ENCODE measurements at regions not wholly inside any gene's neighbourhood (a gene's known extent, or its start where the extent isn't known, plus 50 kb on each side); places are given as distances from the start of the nearest gene placed in this dataset.

DNA sequence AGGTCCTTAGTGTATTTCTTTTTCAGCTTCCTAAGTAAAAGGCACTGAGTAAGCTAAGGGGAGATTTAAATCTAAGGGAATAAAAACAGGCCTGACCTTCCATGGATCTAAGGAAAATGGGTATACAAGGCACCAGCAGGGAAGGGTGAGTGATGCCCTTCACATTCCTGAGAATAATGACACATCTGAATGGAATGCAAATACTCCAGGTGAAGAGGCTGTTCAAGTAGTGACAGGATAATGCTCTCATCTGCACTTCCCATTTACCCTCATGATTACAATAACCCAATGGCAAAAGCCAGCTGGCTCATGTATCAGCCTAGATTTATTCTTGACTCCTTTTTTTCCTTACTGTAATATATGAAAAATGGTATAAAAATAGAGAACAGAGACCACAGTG is 216.2 kb upstream of the ACTBL2 start:
- no peak for DNase-seq (ENCODE audit: low read depth in 4 of 4, low spot score in 3 of 4)

DNA sequence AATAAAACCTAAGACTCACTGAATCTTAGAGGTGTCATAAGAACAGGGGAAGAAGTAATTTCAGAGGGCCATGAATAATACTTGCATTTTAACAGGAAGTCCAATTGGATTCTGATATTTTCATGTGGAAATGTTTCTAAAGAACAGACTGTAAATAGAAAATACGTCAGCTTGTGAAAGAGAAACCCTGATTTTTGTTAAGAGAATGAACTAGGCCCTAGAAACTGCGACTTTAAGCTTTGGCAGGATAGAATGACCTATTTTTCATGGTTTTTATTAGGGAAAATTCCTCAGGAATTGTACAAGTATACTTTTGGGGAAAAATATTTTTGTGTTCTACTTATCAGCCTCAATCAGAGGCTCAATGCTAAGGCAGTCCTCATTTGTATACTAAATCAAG is 215.5 kb upstream of the ACTBL2 start:
- no peak for DNase-seq (ENCODE audit: low read depth in 4 of 4, low spot score in 3 of 4)

DNA sequence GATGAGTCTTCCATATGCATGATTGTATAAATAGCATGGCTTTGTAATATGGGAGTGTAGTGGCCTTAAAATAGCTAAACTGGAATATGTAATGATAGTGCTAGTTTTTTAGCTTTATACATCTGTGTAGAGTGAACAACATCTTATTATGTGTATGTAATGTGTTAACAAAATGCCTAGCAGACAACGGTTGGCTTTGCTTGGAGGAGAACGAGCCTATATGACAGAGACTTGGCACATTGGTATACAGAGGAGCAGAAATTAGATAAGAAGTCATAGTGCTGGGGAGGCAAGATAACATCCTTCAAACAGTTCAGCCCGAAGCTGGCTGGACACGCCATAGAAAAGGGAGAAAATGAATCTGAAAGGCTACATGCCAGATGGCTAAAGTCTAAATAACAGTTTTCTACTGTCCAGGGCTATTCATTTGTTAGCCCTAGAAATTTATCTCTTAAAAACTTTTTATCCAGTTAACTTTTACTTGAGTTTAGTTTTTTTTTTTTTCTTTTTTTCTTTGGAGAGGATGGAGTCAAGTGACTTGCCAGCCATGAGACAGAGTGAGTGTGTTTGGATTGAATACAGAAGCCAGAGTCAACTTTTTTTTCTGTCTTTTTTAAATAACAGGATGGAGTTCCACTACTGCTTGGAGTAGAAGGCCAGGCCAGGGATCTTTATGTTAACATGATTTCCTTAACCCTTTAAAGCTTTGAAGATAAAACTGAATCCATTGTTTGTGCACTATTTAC is 214.4 kb upstream of the ACTBL2 start:
- DNase-seq (ENCODE audit: low read depth in 4 of 4, low spot score in 3 of 4) = no peak

GRCh38 chr5:57696389-57696769 is 213.8 kb upstream of the ACTBL2 start:
- DNase-seq (ENCODE audit: low read depth in 4 of 4, low spot score in 3 of 4) = no peak

DNA sequence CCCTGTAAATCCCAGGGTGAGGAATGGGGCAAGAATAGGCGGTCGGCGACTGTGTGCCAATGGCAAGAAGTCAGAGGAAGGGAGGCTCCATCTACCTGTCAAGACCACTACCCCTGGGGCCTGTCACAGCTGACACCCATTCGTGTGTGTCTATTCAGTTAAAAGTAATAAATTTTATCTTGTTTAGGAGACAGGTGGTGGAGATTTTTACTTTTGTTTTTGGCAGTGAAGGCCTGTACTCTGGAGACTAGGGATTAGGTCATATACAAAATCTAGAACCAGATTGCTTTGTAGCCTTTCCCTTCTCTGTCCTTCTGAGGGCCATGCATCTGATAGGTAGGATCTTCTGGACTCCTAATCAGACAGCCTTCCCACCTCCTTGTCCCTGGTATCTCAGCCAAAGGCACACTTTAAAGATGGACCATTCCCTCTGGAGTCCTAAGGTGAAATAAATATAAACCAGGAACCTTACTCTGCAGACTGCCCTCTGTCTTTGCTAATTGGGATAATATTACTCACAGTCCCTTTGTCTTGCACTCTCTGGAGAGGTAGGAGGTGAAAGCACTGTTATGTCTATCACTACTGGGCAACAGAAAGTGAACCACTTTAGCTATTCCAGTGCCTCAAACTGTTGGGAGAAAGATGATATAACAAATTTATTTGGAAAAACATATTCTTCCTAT is 213.2 kb upstream of the ACTBL2 start:
- no peak for DNase-seq (ENCODE audit: low read depth in 4 of 4, low spot score in 3 of 4)

DNA sequence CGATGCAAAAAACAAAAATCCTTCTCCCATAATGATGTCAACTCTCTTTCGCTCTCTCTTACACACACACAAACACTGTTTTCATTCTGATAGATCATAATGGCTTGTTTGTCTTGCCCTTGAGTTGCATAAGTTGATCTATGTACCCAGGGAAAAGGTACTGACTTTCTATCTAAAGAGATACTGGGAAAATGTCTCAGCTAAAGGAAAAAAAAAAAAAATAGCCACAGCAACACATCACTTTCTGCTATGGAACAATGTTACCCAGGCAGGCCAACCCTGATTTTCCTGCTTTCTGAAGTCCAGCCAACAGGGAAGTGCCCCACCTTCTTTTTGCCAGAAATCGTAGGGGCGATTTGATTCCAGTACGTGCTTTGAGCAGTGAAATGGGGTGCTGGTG is 212.6 kb upstream of the ACTBL2 start:
- no peak for DNase-seq (ENCODE audit: low read depth in 4 of 4, low spot score in 3 of 4)

GRCh38 chr5:57693488-57694305 is 211.1 kb upstream of the ACTBL2 start:
- DNase-seq (ENCODE audit: low read depth in 4 of 4, low spot score in 3 of 4) = no peak

- DNase-seq (ENCODE audit: low read depth in 4 of 4, low spot score in 3 of 4) = no peak
These were observed 210.2 kb upstream of the ACTBL2 start for GRCh38 chr5:57692582-57693487.

DNA sequence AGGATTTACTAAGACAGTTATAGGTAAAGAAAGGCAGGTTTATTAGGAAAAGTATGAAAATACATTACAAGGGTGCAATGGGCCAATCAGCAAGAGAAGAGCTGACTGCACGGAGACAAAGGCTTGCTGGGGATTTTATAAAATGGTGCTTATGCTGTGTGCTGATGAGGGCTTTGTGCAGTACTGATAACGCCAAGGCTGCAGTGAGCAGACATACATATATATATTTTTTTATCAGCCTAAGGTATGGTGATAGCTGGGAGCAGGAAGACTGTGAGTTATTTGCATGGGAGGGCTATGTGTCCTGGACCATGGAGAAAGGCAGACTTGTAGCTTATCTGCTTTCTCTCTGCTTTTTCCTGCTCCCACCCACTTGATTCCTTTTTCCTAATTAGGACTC is 208.1 kb upstream of the ACTBL2 start:
- no peak for DNase-seq (ENCODE audit: low read depth in 4 of 4, low spot score in 3 of 4)

DNA sequence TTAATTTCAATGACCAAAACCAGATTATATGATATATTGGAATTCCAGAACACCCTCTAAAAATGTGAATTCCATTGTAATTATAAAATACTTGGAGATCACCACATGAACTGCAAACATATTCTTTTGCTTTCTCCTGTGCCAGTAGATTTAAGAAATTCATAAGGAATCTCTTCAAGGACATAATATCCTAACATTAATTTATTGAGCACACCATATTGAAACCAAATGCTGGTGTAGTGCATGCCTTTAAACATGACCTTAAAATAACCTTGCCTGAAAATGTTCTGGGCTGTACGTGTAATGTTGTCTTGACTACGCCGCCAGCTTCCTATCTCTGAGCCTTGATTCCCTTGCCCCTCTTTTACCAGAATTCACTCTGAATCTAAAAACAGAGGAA is 205.0 kb upstream of the ACTBL2 start:
- DNase-seq (ENCODE audit: low read depth in 4 of 4, low spot score in 3 of 4) = no peak

DNA sequence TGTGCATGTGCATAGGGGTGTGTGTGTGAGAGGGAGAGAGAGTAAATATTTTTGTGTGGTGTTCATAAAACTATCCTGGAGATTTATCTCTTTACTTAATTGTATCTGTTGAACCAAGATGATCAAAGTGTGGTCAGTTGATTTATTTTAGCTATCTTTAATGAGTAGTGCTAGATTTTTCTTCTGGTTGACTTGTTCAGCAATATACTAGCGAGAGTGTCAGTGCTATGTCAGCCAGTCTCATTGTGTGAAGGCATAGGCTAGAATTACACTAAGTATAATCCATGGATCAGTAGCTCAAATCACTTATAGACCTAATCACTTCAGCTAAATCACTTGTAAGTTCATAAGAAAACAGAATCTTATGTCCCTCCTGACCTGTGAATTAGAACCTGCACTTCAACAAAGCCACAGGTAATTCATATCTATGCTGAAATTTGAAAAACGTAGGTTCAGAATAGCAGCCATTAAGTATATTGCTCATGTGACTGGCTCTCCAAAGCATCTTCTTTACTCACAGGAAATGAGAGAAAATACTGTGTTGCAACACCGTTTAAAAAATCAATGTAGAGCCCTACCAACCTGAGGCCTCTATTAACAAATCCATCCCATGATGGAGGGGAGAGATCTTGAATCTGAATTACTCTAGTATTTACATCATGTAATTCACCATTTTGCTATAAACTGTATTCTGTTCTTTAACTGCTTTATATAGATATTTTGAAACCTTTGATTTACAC is 203.1 kb upstream of the ACTBL2 start:
- peak in 2 of 4 donors; percentile 23 to 35 for DNase-seq (ENCODE audit: low read depth in 4 of 4, low spot score in 3 of 4)

DNA sequence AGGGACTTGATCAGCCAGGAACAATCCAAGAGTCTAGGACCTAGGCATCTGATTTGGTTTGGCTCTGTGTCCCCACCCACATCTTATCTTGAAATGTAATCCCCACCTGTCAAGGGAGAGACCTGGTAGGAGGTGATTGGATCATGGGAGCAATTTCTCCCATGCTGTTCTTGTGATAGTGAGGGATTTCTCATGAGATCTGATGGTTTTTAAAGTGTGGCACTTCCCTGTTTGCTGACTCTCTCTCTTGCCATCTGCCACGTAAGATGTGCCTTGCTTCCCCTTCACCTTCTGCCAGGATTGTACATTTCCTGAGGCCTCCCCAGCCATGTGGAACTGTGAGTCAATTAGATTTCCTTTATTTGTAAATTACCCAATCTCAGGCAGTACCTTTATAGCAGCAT is 201.7 kb upstream of the ACTBL2 start:
- DNase-seq (ENCODE audit: low read depth in 4 of 4, low spot score in 3 of 4) = no peak

- DNase-seq (ENCODE audit: low read depth in 4 of 4, low spot score in 3 of 4) = no peak
These were observed 200.5 kb upstream of the ACTBL2 start for GRCh38 chr5:57683036-57683630.

DNA sequence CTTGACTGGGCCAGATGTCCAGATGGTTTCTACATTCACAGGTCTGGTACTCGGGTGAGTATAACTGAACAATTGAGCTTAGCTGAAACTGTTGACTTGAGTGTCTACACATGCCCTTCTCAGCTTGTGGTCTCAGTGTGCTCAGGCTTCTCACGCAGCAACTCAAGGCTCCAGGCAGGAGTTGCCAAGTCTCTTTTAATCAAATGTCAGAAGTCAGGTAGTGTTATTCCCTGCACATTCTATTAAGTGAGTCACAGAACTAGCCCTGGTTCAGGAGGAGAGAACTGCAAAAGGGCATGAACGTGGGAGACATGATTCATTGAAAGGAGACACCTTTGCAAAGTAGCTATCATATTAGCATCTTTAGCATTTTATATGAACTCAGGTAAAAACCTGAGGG is 199.3 kb upstream of the ACTBL2 start:
- no peak for DNase-seq (ENCODE audit: low read depth in 4 of 4, low spot score in 3 of 4)

DNA sequence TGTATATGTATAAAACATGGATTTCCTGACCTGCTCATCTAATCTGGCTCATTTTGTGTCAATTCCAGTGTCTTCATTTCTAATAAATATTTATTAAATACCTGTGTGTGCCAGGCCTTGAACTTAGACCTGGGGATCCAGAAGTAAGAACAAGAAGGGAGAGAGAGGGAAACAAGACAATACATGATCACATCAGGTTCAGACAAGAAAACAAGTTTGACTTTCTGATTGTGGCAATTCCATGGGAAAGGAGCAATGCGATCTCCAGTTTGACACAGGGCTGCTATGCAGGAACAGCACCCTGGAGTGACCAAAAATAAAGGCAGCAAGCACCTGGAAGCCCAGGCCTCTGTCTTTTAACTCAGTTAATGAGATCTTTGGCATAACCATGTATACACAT is 198.1 kb upstream of the ACTBL2 start:
- no peak for DNase-seq (ENCODE audit: low read depth in 4 of 4, low spot score in 3 of 4)

- no peak for DNase-seq (ENCODE audit: low read depth in 4 of 4, low spot score in 3 of 4)
These were observed 194.6 kb upstream of the ACTBL2 start for GRCh38 chr5:57677235-57677634.

GRCh38 chr5:57676222-57677098 is 193.8 kb upstream of the ACTBL2 start:
- peak in 3 of 4 donors; percentile 36 to 54 (median 51) for DNase-seq (ENCODE audit: low read depth in 4 of 4, low spot score in 3 of 4)

- no peak for DNase-seq (ENCODE audit: low read depth in 4 of 4, low spot score in 3 of 4)
These were observed 192.6 kb upstream of the ACTBL2 start for GRCh38 chr5:57675236-57675635.
